H1 (cell line): ENCODE measurements at regions not wholly inside any gene's neighbourhood (a gene's known extent, or its start where the extent isn't known, plus 50 kb on each side); places are given as distances from the start of the nearest gene placed in this dataset.

ENCODE experiments used
- CTCF ChIA-PET: fragments of 300-600 bp; sonication (Branson Sonifier 250); formaldehyde crosslinking; loops from one replicate; lab custom pipeline; 2021; ENCODE audit not compliant: partially characterized antibody; lab: Charles Lee
- POLR2A ChIA-PET: fragments of 300-600 bp; sonication (Branson Sonifier 250); formaldehyde crosslinking; loops from one replicate; lab custom pipeline; 2021; ENCODE audit warnings: inconsistent platforms; ENCODE audit not compliant: partially characterized antibody; lab: Charles Lee
- DNase-seq, 2 experiments: peaks; one replicate each; pipeline versions ENCODE4 v3.0.0 to v3.0.0-alpha.2; 2010 to 2022; ENCODE audit warnings: low spot score in 2 of 2, low read depth in 1 of 2, mixed read lengths in 1 of 2
- FAIRE-seq: peaks from 2 replicates; lab custom pipeline; 2011; peaks lifted over from hg19 to GRCh38; lab: Jason Lieb, UNC
- H2AFZ ChIP-seq: 2 replicates; pipeline ENCODE4 v1.8.1; 2012; ENCODE audit warnings: low read length, inconsistent platforms
- H2AK5ac ChIP-seq: 2 replicates; pipeline ENCODE4 v1.6.1; 2013; ENCODE audit warnings: low read depth, low read length
- H2BK120ac ChIP-seq: replicated peaks from 2 replicates; pipeline ENCODE3; 2013; ENCODE audit warnings: low read depth, low read length, inconsistent platforms
- H2BK12ac ChIP-seq: 2 replicates; pipeline ENCODE4 v1.6.1; 2013; ENCODE audit warnings: low read depth, low read length
- H2BK15ac ChIP-seq: 2 replicates; pipeline ENCODE4 v1.6.1; 2013; ENCODE audit warnings: low read length
- H2BK20ac ChIP-seq: 2 replicates; pipeline ENCODE4 v1.6.1; 2013; ENCODE audit warnings: low read length
- H2BK5ac ChIP-seq: 2 replicates; pipeline ENCODE4 v1.6.1; 2013; ENCODE audit warnings: low read depth, low read length
- H3K14ac ChIP-seq: 2 replicates; pipeline ENCODE4 v1.6.1; 2013; ENCODE audit warnings: inconsistent platforms; ENCODE audit not compliant: insufficient read length
- H3K18ac ChIP-seq: 2 replicates; pipeline ENCODE4 v1.6.1; 2013; ENCODE audit warnings: low read length; ENCODE audit errors: extremely low read depth
- H3K23ac ChIP-seq: 2 replicates; pipeline ENCODE4 v1.6.1; 2013; ENCODE audit warnings: inconsistent platforms; ENCODE audit not compliant: insufficient read length
- H3K23me2 ChIP-seq: 2 replicates; pipeline ENCODE4 v1.6.1; 2013; ENCODE audit warnings: low read depth, low read length
- H3K27ac ChIP-seq: 2 replicates; pipeline ENCODE4 v1.6.1; 2011; ENCODE audit warnings: low read depth, low read length, inconsistent platforms
- H3K27me3 ChIP-seq, 4 experiments: replicated peaks in 1 of 4; 1 replicate in 1 of 4; 2 replicates in 3 of 4; pipeline versions ENCODE4 v1.6.1 to v1.8.1; 2011 to 2013; ENCODE audit warnings: low read length in 3 of 4, mild to moderate bottlenecking in 3 of 4, inconsistent platforms in 2 of 4, mixed read lengths in 2 of 4, moderate library complexity in 1 of 4; ENCODE audit not compliant: control insufficient read depth in 3 of 4, insufficient read depth in 3 of 4; ENCODE audit errors: extremely low read depth in 1 of 4
- H3K36me3 ChIP-seq, 4 experiments: 2 replicates each; pipeline versions ENCODE4 v1.6.1 to v1.8.1; 2011 to 2013; ENCODE audit warnings: mild to moderate bottlenecking in 4 of 4, low read length in 3 of 4, moderate library complexity in 2 of 4, control low read depth in 1 of 4, inconsistent platforms in 1 of 4; ENCODE audit not compliant: insufficient read depth in 4 of 4, control insufficient read depth in 2 of 4
- H3K4ac ChIP-seq: replicated peaks from 2 replicates; pipeline ENCODE3; 2013; ENCODE audit warnings: low read length, low read depth, mixed read lengths, inconsistent platforms; ENCODE audit not compliant: insufficient read length
- H3K4me1 ChIP-seq, 4 experiments: replicated peaks in 1 of 4; 1 replicate in 1 of 4; 2 replicates in 3 of 4; pipeline versions ENCODE4 v1.6.1 to v1.8.1; 2011 to 2013; ENCODE audit warnings: low read length in 3 of 4, inconsistent platforms in 2 of 4, mixed read lengths in 1 of 4; ENCODE audit not compliant: insufficient read depth in 4 of 4, control insufficient read depth in 3 of 4
- H3K4me2 ChIP-seq, 2 experiments: 2 replicates each; pipeline versions ENCODE4 v1.6.1 to v1.8.1; 2011 to 2013; ENCODE audit warnings: low read depth in 2 of 2, low read length in 2 of 2, control low read depth in 1 of 2, inconsistent platforms in 1 of 2, mild to moderate bottlenecking in 1 of 2; ENCODE audit not compliant: insufficient read depth in 1 of 2
- H3K4me3 ChIP-seq, 4 experiments: fragments of 200-600, 300-600 bp in 1 of 4; sonication (generic), shearing (Covaris generic), sonication (Bioruptor Twin) in 1 of 4; 2 replicates each; pipeline versions ENCODE4 v1.5.1 to v1.8.1; 2011 to 2016; ENCODE audit warnings: low read length in 4 of 4, low read depth in 3 of 4, control low read depth in 2 of 4, inconsistent platforms in 2 of 4, mild to moderate bottlenecking in 2 of 4, mixed read lengths in 1 of 4, moderate library complexity in 1 of 4; ENCODE audit not compliant: insufficient read depth in 2 of 4; ENCODE audit errors: extremely low read depth in 1 of 4
- H3K56ac ChIP-seq: replicated peaks from 2 replicates; pipeline ENCODE3; 2013; ENCODE audit warnings: low read depth, mild to moderate bottlenecking, mixed read lengths, low read length, inconsistent platforms; ENCODE audit not compliant: insufficient read length
- H3K79me1 ChIP-seq: 2 replicates; pipeline ENCODE4 v1.6.1; 2013; ENCODE audit warnings: low read depth, low read length, control low read depth
- H3K79me2 ChIP-seq, 2 experiments: 2 replicates each; pipeline versions ENCODE4 v1.6.1 to v1.8.1; 2012 to 2013; ENCODE audit warnings: low read length in 2 of 2, mild to moderate bottlenecking in 2 of 2, inconsistent platforms in 1 of 2; ENCODE audit not compliant: insufficient read depth in 2 of 2, control insufficient read depth in 1 of 2
- H3K9ac ChIP-seq, 4 experiments: replicated peaks in 1 of 4; 1 replicate in 1 of 4; 2 replicates in 3 of 4; pipeline versions ENCODE4 v1.6.1 to v1.8.1; 2011 to 2013; ENCODE audit warnings: low read depth in 3 of 4, low read length in 3 of 4, control low read depth in 2 of 4, mild to moderate bottlenecking in 2 of 4, moderate library complexity in 2 of 4, inconsistent platforms in 1 of 4; ENCODE audit errors: extremely low read depth in 1 of 4
- H3K9me3 ChIP-seq, 2 experiments: 2 replicates each; pipeline versions ENCODE4 v1.6.1 to v1.8.1; 2012 to 2013; ENCODE audit warnings: mild to moderate bottlenecking in 2 of 2, moderate library complexity in 2 of 2, control low read depth in 1 of 2, inconsistent platforms in 1 of 2, low read depth in 1 of 2, low read length in 1 of 2, mixed read lengths in 1 of 2; ENCODE audit not compliant: insufficient read depth in 2 of 2
- H4K20me1 ChIP-seq, 2 experiments: replicated peaks in 1 of 2; 2 replicates each; pipeline versions ENCODE3 to v1.8.1; 2011 to 2013; ENCODE audit warnings: inconsistent platforms in 2 of 2, low read length in 2 of 2, mild to moderate bottlenecking in 1 of 2; ENCODE audit not compliant: insufficient read depth in 2 of 2, control insufficient read depth in 1 of 2
- H4K5ac ChIP-seq: 2 replicates; pipeline ENCODE4 v1.6.1; 2013; ENCODE audit warnings: low read length, low read depth, mixed read lengths, inconsistent platforms; ENCODE audit not compliant: insufficient read length
- H4K8ac ChIP-seq: 2 replicates; pipeline ENCODE4 v1.8.0; 2013; ENCODE audit warnings: mild to moderate bottlenecking, moderate library complexity, low read length, inconsistent platforms; ENCODE audit not compliant: insufficient read depth; ENCODE audit errors: extremely low read depth
- H4K91ac ChIP-seq: replicated peaks from 2 replicates; pipeline ENCODE3; 2013; ENCODE audit warnings: low read length, mixed read lengths, inconsistent platforms; ENCODE audit not compliant: insufficient read length
- CBX8 ChIP-seq: fragments of 300-800, 300-1000 bp; sonication (generic); IDR thresholded peaks from 2 replicates; pipeline ENCODE4 v1.7.1; 2016; ENCODE audit warnings: low read depth, low read length, borderline replicate concordance
- E2F6 ChIP-seq: IDR thresholded peaks from 2 replicates; pipeline ENCODE4 v1.6.1; 2012; ENCODE audit warnings: inconsistent platforms
- EGR1 ChIP-seq: IDR thresholded peaks from 2 replicates; pipeline ENCODE4 v1.6.1; 2011; ENCODE audit warnings: low read depth, low read length, borderline replicate concordance
- KDM4A ChIP-seq: IDR thresholded peaks from one replicate; pipeline ENCODE4 v1.7.1; 2012; ENCODE audit warnings: low read depth, mild to moderate bottlenecking, moderate library complexity, low read length, inconsistent platforms; ENCODE audit not compliant: severe bottlenecking
- RAD21 ChIP-seq, 2 experiments: IDR thresholded peaks in 1 of 2; conservative IDR thresholded peaks in 1 of 2; 2 replicates each; pipeline ENCODE4 v1.6.1; 2011; ENCODE audit warnings: low read depth in 2 of 2, low read length in 2 of 2, improper control_type of control experiment in 1 of 2, inconsistent platforms in 1 of 2, mild to moderate bottlenecking in 1 of 2, moderate library complexity in 1 of 2
- RBBP5 ChIP-seq: IDR thresholded peaks from 2 replicates; pipeline ENCODE4 v1.7.1; 2012; ENCODE audit warnings: low read depth, mild to moderate bottlenecking, inconsistent platforms, low read length, moderate library complexity, borderline replicate concordance
- RFX5 ChIP-seq: IDR thresholded peaks from 2 replicates; pipeline ENCODE4 v1.6.1; 2011; ENCODE audit warnings: low read depth, low read length, improper control_type of control experiment, borderline replicate concordance
- RNF2 ChIP-seq: fragments of 200-900, 300-1000 bp; sonication (generic); IDR thresholded peaks from 2 replicates; pipeline ENCODE4 v1.7.1; 2016; ENCODE audit warnings: borderline replicate concordance, low read depth, mild to moderate bottlenecking, antibody characterized with exemption, low read length; ENCODE audit not compliant: poor library complexity, severe bottlenecking; ENCODE audit errors: missing control alignments
- RXRA ChIP-seq: IDR thresholded peaks from 2 replicates; pipeline ENCODE4 v1.6.1; 2011; ENCODE audit warnings: low read depth, mild to moderate bottlenecking, low read length, moderate library complexity; ENCODE audit not compliant: insufficient read depth
- SAP30 ChIP-seq: fragments of 300-600 bp; sonication (generic); IDR thresholded peaks from 2 replicates; pipeline ENCODE4 v1.7.1; 2012; ENCODE audit warnings: low read length, moderate library complexity, mild to moderate bottlenecking, inconsistent platforms; ENCODE audit not compliant: insufficient read depth, insufficient replicate concordance
- SP1 ChIP-seq: IDR thresholded peaks from 2 replicates; pipeline ENCODE4 v1.6.1; 2011; ENCODE audit warnings: low read depth, low read length
- SP2 ChIP-seq: IDR thresholded peaks from 2 replicates; pipeline ENCODE4 v1.6.1; 2012; ENCODE audit warnings: mild to moderate bottlenecking, low read length, inconsistent platforms
- SUZ12 ChIP-seq: fragments of 200-600 bp; sonication (generic); IDR thresholded peaks from 2 replicates; pipeline ENCODE4 v1.6.1; 2012; ENCODE audit warnings: mild to moderate bottlenecking, inconsistent platforms, low read length, moderate library complexity, mixed read lengths
- WGBS, 2 experiments: shearing (Covaris generic) in 1 of 2; methylation state at CpG; one replicate each; pipeline versions ENCODE4 v1.1.6 to v1.1.7; 2013 to 2015; ENCODE audit warnings: low lambda C conversion rate in 2 of 2, mixed read lengths in 2 of 2, inconsistent platforms in 1 of 2, low coverage in 1 of 2, missing lambda C conversion rate in 1 of 2; ENCODE audit not compliant: insufficient replicate concordance in 2 of 2, insufficient coverage in 1 of 2, insufficient read length in 1 of 2; ENCODE audit errors: extremely low coverage in 1 of 2, missing lambda C conversion rate in 1 of 2; 5-methylcytosine and 5-hydroxymethylcytosine counted together

DNA sequence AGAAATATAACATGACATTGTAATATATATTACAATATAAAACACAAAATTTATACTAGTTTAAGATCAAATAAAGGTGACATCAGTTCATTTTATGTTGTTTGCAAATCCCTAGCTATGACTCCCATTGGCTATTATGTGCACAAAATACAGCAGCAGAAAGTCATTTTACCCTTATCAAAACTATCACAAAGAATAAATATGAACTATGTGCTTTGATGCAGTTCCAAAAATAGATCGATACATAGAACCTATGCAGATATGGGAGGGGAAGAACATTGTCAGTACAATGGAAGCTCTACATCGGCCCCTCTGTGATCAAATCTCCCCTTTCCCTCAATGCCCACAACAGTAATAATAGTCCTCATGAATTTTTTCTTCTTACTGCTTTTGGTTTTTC is 1038.1 kb upstream of the PCDH20 start:
- no peak overlapping the region for H3K23ac ChIP-seq
- WGBS, 2 experiments: 100% methylated on average over 2 of the region's 2 CpGs; no CpG with 5 or more reads in 1 of the 2 experiments
- TF ChIP-seq RNF2: no peak
- TF ChIP-seq SAP30: no peak
- no peak for TF ChIP-seq E2F6
- TF ChIP-seq RFX5: no peak
- TF ChIP-seq EGR1: no peak
- TF ChIP-seq SP2: no peak
- TF ChIP-seq SUZ12: no peak
- TF ChIP-seq KDM4A: no peak
- no peak for TF ChIP-seq RBBP5
- TF ChIP-seq RAD21 (IDR thresholded peaks at IDR 0.05 in 1 of 2, conservative IDR thresholded peaks at IDR 0.05 in 1 of 2; ENCODE audit: low read depth in 2 of 2, low read length in 2 of 2): no peak
- TF ChIP-seq CBX8: no peak
- no peak for TF ChIP-seq RXRA
- TF ChIP-seq SP1: no peak

More for the DNA sequence above, 1038.1 kb upstream of the PCDH20 start:
- H3K79me1 ChIP-seq: no peaks in the 10 kb centered on the region
- H3K36me3 ChIP-seq: no peaks in the 10 kb centered on the region
- no peak overlapping the region for H3K4me3 ChIP-seq
- H3K23me2 ChIP-seq: no peaks in the 10 kb centered on the region
- no peaks in the 10 kb centered on the region for H3K27me3 ChIP-seq
- H2BK12ac ChIP-seq: no peak overlapping the region
- H4K20me1 ChIP-seq: no peaks in the 10 kb centered on the region
- no peak overlapping the region for H3K14ac ChIP-seq
- H4K91ac ChIP-seq: no peak overlapping the region
- no peaks in the 10 kb centered on the region for H3K4me1 ChIP-seq
- CTCF ChIA-PET: interaction anchor here (0.9 to 1.8 kb wide), 3 partner anchors 9 to 59 kb away, joined by 4 to 5 read pairs (median 4); no protein-coding TSS in a partner anchor
- no peak for FAIRE-seq
- no peak overlapping the region for H2BK20ac ChIP-seq
- H4K5ac ChIP-seq: no peak overlapping the region
- no peak overlapping the region for H3K9ac ChIP-seq
- H4K8ac ChIP-seq: no peak overlapping the region
- no peak overlapping the region for H3K56ac ChIP-seq
- H2BK120ac ChIP-seq: no peak overlapping the region
- H2AK5ac ChIP-seq: no peak overlapping the region
- POLR2A ChIA-PET: no interaction called here
- H3K9me3 ChIP-seq: no peaks in the 10 kb centered on the region
- no peak overlapping the region for H2BK15ac ChIP-seq
- H3K27ac ChIP-seq: no peak overlapping the region
- no peaks in the 10 kb centered on the region for H3K79me2 ChIP-seq
- H3K4me2 ChIP-seq: no peak overlapping the region
- H3K4ac ChIP-seq: no peak overlapping the region
- no peak overlapping the region for H2BK5ac ChIP-seq
- H2AFZ ChIP-seq: no peak overlapping the region
- DNase-seq: no peak
- H3K18ac ChIP-seq: no peak overlapping the region
